Dermis microvascular lymphatic vessel endothelial cell (primary cell): ENCODE measurements at regions not wholly inside any gene's neighbourhood (a gene's known extent, or its start where the extent isn't known, plus 50 kb on each side); places are given as distances from the start of the nearest gene placed in this dataset.
"Not testable (repeated sequence)": the region's sequence is repeated elsewhere in the genome, so short reads cannot be mapped to it uniquely, and the experiment has no call there.

Experiments used
- DNase-seq, 2 donors: peaks; one replicate each; pipeline versions ENCODE4 v3.0.0 to v3.0.0-alpha.2; 2010; ENCODE audit warnings: low read depth in 2 of 2

GRCh38 chr3:34107669-34108068 is 309.2 kb downstream of the PDCD6IP start:
- no peak for DNase-seq

GRCh38 chr3:34109021-34109420 is 310.6 kb downstream of the PDCD6IP start:
- DNase-seq, result no peak

GRCh38 chr3:34109846-34110245 is 311.4 kb downstream of the PDCD6IP start:
- DNase-seq, result no peak

GRCh38 chr3:34111361-34111760 is 312.9 kb downstream of the PDCD6IP start:
- DNase-seq, result no peak

GRCh38 chr3:34112261-34112660 is 313.8 kb downstream of the PDCD6IP start:
- DNase-seq, result not testable (repeated sequence)

- no peak for DNase-seq
Observed at GRCh38 chr3:34131091-34131490, 332.7 kb downstream of the PDCD6IP start.

GRCh38 chr3:34132069-34132692 is 333.8 kb downstream of the PDCD6IP start:
- DNase-seq, result no peak

- DNase-seq, result no peak
Observed at GRCh38 chr3:34139566-34139965, 341.1 kb downstream of the PDCD6IP start.

- no peak for DNase-seq
Observed at GRCh38 chr3:34140616-34141015, 342.2 kb downstream of the PDCD6IP start.

GRCh38 chr3:34141841-34142337 is 343.5 kb downstream of the PDCD6IP start:
- DNase-seq, result no peak

GRCh38 chr3:34145796-34146195 is 347.4 kb downstream of the PDCD6IP start:
- no peak for DNase-seq

GRCh38 chr3:34146596-34146995 is 348.2 kb downstream of the PDCD6IP start:
- DNase-seq, result no peak

- DNase-seq, result no peak
Observed at GRCh38 chr3:34150992-34151391, 352.6 kb downstream of the PDCD6IP start.

- no peak for DNase-seq
Observed at GRCh38 chr3:34152656-34153055, 354.2 kb downstream of the PDCD6IP start.

GRCh38 chr3:34155108-34155507 is 356.7 kb downstream of the PDCD6IP start:
- DNase-seq, result peak in 1 of 2 donors; percentile 25

- DNase-seq, result no peak
Observed at GRCh38 chr3:34155666-34156065, 357.2 kb downstream of the PDCD6IP start.

GRCh38 chr3:34157491-34157890 is 359.1 kb downstream of the PDCD6IP start:
- DNase-seq, result no peak

GRCh38 chr3:34159613-34160420 is 361.4 kb downstream of the PDCD6IP start:
- DNase-seq, result no peak

GRCh38 chr3:34169636-34170035 is 371.2 kb downstream of the PDCD6IP start:
- not testable (repeated sequence) for DNase-seq

GRCh38 chr3:34174740-34175139 is 376.3 kb downstream of the PDCD6IP start:
- no peak for DNase-seq

GRCh38 chr3:34175636-34176176 is 377.3 kb downstream of the PDCD6IP start:
- no peak for DNase-seq

GRCh38 chr3:34176723-34177122 is 378.3 kb downstream of the PDCD6IP start:
- DNase-seq, result no peak

GRCh38 chr3:34178415-34178814 is 380.0 kb downstream of the PDCD6IP start:
- DNase-seq, result no peak
